ENCODE measurements at regions not wholly inside any gene's neighbourhood (a gene's known extent, or its start where the extent isn't known, plus 50 kb on each side); places are given as distances from the start of the nearest gene placed in this dataset.

GRCh38 chr10:121189066-121189465, 337.9 kb downstream of the WDR11 start:
- Histone ChIP-seq H3K4ac (ENCODE audit: low read depth, low read length) (no peak overlapping the region), H4K12ac (ENCODE audit: low read depth, low read length) (no peak overlapping the region), H3K79me2 (ENCODE audit: control insufficient read depth, insufficient read depth, low read length, poor library complexity) (no peaks in the 10 kb centered on the region), H3K9ac (ENCODE audit: low read length) (no peak overlapping the region), H3K27ac (ENCODE audit: low read depth, low read length) (no peak overlapping the region), H2BK120ac (ENCODE audit: insufficient read depth, low read length, poor library complexity) (no peak overlapping the region), H3K23ac (ENCODE audit: low read length) (no peak overlapping the region), H2AFZ (ENCODE audit: insufficient read depth, low read length, poor library complexity) (no peak overlapping the region), H2BK5ac (ENCODE audit: low read depth, low read length, poor library complexity) (no peak overlapping the region), H2BK12ac (ENCODE audit: low read length) (no peak overlapping the region), H4K91ac (ENCODE audit: low read depth, low read length) (no peak overlapping the region), H3K36me3 (ENCODE audit: control insufficient read depth in 1 of 2, insufficient read depth in 2 of 2, low read length in 2 of 2) (no peaks in the 10 kb centered on the region), H3K4me3 (ENCODE audit: low read depth, low read length) (no peak overlapping the region), H2AK5ac (ENCODE audit: low read length) (no peak overlapping the region), H3K18ac (ENCODE audit: low read length) (no peak overlapping the region), H3K27me3 (ENCODE audit: insufficient read depth, low read length) (no peaks in the 10 kb centered on the region), H3K14ac (ENCODE audit: low read length) (no peak overlapping the region), H3K4me1 (ENCODE audit: control insufficient read depth in 1 of 2, insufficient read depth in 2 of 2, low read length in 2 of 2) (peaks cover 2 to 5% of the 10 kb centered on the region in 2 experiments), H3K79me1 (ENCODE audit: low read length) (peaks cover 2% of the 10 kb centered on the region), H3K4me2 (ENCODE audit: low read length) (no peak overlapping the region), H4K8ac (ENCODE audit: low read depth, low read length) (no peak overlapping the region), H3K9me3 (ENCODE audit: insufficient read depth, low read depth, low read length) (no peaks in the 10 kb centered on the region)
- no CpG with 5 or more reads among the region's 7 CpGs for WGBS (ENCODE audit: extremely low coverage, insufficient coverage, insufficient read length)
- peak in 1 of 2 donors; percentile 52 for DNase-seq

GRCh38 chr10:121194696-121195523, 343.7 kb downstream of the WDR11 start:
- Histone ChIP-seq H2BK120ac (ENCODE audit: insufficient read depth, low read length, poor library complexity) (no peak overlapping the region), H3K27ac (ENCODE audit: low read depth, low read length) (no peak overlapping the region), H4K8ac (ENCODE audit: low read depth, low read length) (no peak overlapping the region), H3K4me2 (ENCODE audit: low read length) (no peak overlapping the region), H3K4me3 (ENCODE audit: low read depth, low read length) (no peak overlapping the region), H4K12ac (ENCODE audit: low read depth, low read length) (no peak overlapping the region), H3K79me1 (ENCODE audit: low read length) (no peaks in the 10 kb centered on the region), H3K9me3 (ENCODE audit: insufficient read depth, low read depth, low read length) (no peaks in the 10 kb centered on the region), H3K23ac (ENCODE audit: low read length) (no peak overlapping the region), H3K9ac (ENCODE audit: low read length) (no peak overlapping the region), H3K18ac (ENCODE audit: low read length) (no peak overlapping the region), H3K4ac (ENCODE audit: low read depth, low read length) (no peak overlapping the region), H2AFZ (ENCODE audit: insufficient read depth, low read length, poor library complexity) (no peak overlapping the region), H3K36me3 (ENCODE audit: control insufficient read depth in 1 of 2, insufficient read depth in 2 of 2, low read length in 2 of 2) (no peaks in the 10 kb centered on the region), H2AK5ac (ENCODE audit: low read length) (no peak overlapping the region), H3K79me2 (ENCODE audit: control insufficient read depth, insufficient read depth, low read length, poor library complexity) (no peaks in the 10 kb centered on the region), H2BK12ac (ENCODE audit: low read length) (no peak overlapping the region), H3K27me3 (ENCODE audit: insufficient read depth, low read length) (no peaks in the 10 kb centered on the region), H3K4me1 (ENCODE audit: control insufficient read depth in 1 of 2, insufficient read depth in 2 of 2, low read length in 2 of 2) (no peaks in the 10 kb centered on the region), H4K91ac (ENCODE audit: low read depth, low read length) (no peak overlapping the region), H3K14ac (ENCODE audit: low read length) (no peak overlapping the region), H2BK5ac (ENCODE audit: low read depth, low read length, poor library complexity) (no peak overlapping the region)
- WGBS (ENCODE audit: extremely low coverage, insufficient coverage, insufficient read length): no CpG with 5 or more reads among the region's 10 CpGs
- DNase-seq: no peak

GRCh38 chr10:121195524-121195910, 344.4 kb downstream of the WDR11 start:
- Histone ChIP-seq H4K91ac (ENCODE audit: low read depth, low read length) (no peak overlapping the region), H2BK5ac (ENCODE audit: low read depth, low read length, poor library complexity) (no peak overlapping the region), H3K27me3 (ENCODE audit: insufficient read depth, low read length) (no peaks in the 10 kb centered on the region), H2AK5ac (ENCODE audit: low read length) (no peak overlapping the region), H3K18ac (ENCODE audit: low read length) (no peak overlapping the region), H3K4me3 (ENCODE audit: low read depth, low read length) (no peak overlapping the region), H3K36me3 (ENCODE audit: control insufficient read depth in 1 of 2, insufficient read depth in 2 of 2, low read length in 2 of 2) (no peaks in the 10 kb centered on the region), H2BK120ac (ENCODE audit: insufficient read depth, low read length, poor library complexity) (no peak overlapping the region), H3K4ac (ENCODE audit: low read depth, low read length) (no peak overlapping the region), H2BK12ac (ENCODE audit: low read length) (no peak overlapping the region), H2AFZ (ENCODE audit: insufficient read depth, low read length, poor library complexity) (no peak overlapping the region), H4K8ac (ENCODE audit: low read depth, low read length) (no peak overlapping the region), H3K14ac (ENCODE audit: low read length) (no peak overlapping the region), H3K79me2 (ENCODE audit: control insufficient read depth, insufficient read depth, low read length, poor library complexity) (no peaks in the 10 kb centered on the region), H3K4me1 (ENCODE audit: control insufficient read depth in 1 of 2, insufficient read depth in 2 of 2, low read length in 2 of 2) (no peaks in the 10 kb centered on the region), H3K9me3 (ENCODE audit: insufficient read depth, low read depth, low read length) (no peaks in the 10 kb centered on the region), H3K79me1 (ENCODE audit: low read length) (no peaks in the 10 kb centered on the region), H3K4me2 (ENCODE audit: low read length) (no peak overlapping the region), H3K23ac (ENCODE audit: low read length) (no peak overlapping the region), H3K9ac (ENCODE audit: low read length) (no peak overlapping the region), H3K27ac (ENCODE audit: low read depth, low read length) (no peak overlapping the region), H4K12ac (ENCODE audit: low read depth, low read length) (no peak overlapping the region)
- WGBS (ENCODE audit: extremely low coverage, insufficient coverage, insufficient read length): no CpG with 5 or more reads among the region's 8 CpGs
- DNase-seq: no peak

DNA sequence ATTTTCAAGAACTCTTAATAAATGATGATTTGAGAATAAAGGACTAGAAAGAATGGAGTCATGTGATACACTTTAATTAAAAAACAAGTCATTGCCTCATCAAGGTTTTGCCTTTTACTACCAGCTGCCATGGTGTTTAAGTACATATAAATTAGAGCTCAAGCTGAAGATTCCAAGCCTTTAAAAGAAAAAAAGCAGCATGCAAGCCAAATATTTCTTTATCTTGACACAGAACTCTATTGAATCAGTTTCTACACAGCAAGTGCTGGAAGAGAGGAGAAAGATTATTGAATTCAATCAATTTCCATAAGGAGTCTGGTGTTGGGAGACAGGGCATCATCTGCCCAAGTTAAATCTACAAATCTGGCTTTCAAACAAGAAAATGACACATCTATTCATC, 347.9 kb downstream of the WDR11 start:
- no peak overlapping the region for H3K4ac ChIP-seq (ENCODE audit: low read depth, low read length)
- H4K91ac ChIP-seq (ENCODE audit: low read depth, low read length): no peak overlapping the region
- no peak overlapping the region for H2AK5ac ChIP-seq (ENCODE audit: low read length)
- H3K18ac ChIP-seq (ENCODE audit: low read length): no peak overlapping the region
- H3K36me3 ChIP-seq (ENCODE audit: control insufficient read depth in 1 of 2, insufficient read depth in 2 of 2, low read length in 2 of 2): no peaks in the 10 kb centered on the region
- no peak overlapping the region for H4K8ac ChIP-seq (ENCODE audit: low read depth, low read length)
- H4K12ac ChIP-seq (ENCODE audit: low read depth, low read length): no peak overlapping the region
- H3K27me3 ChIP-seq (ENCODE audit: insufficient read depth, low read length): no peaks in the 10 kb centered on the region
- no peak overlapping the region for H2AFZ ChIP-seq (ENCODE audit: insufficient read depth, low read length, poor library complexity)
- H3K9me3 ChIP-seq (ENCODE audit: insufficient read depth, low read depth, low read length): no peaks in the 10 kb centered on the region
- no peak overlapping the region for H3K4me3 ChIP-seq (ENCODE audit: low read depth, low read length)
- H2BK12ac ChIP-seq (ENCODE audit: low read length): no peak overlapping the region
- no peaks in the 10 kb centered on the region for H3K4me1 ChIP-seq (ENCODE audit: control insufficient read depth in 1 of 2, insufficient read depth in 2 of 2, low read length in 2 of 2)
- H3K79me2 ChIP-seq (ENCODE audit: control insufficient read depth, insufficient read depth, low read length, poor library complexity): no peaks in the 10 kb centered on the region
- no peak overlapping the region for H3K9ac ChIP-seq (ENCODE audit: low read length)
- no peak overlapping the region for H2BK120ac ChIP-seq (ENCODE audit: insufficient read depth, low read length, poor library complexity)
- H3K14ac ChIP-seq (ENCODE audit: low read length): no peak overlapping the region
- H3K4me2 ChIP-seq (ENCODE audit: low read length): no peak overlapping the region
- no peak overlapping the region for H3K27ac ChIP-seq (ENCODE audit: low read depth, low read length)
- no peak for DNase-seq
- H3K79me1 ChIP-seq (ENCODE audit: low read length): no peaks in the 10 kb centered on the region
- H2BK5ac ChIP-seq (ENCODE audit: low read depth, low read length, poor library complexity): no peak overlapping the region
- no peak overlapping the region for H3K23ac ChIP-seq (ENCODE audit: low read length)

All from trophoblast cell (in vitro differentiated cells and primary cell).